H1 (cell line): ENCODE measurements at regions not wholly inside any gene's neighbourhood (a gene's known extent, or its start where the extent isn't known, plus 50 kb on each side); places are given as distances from the start of the nearest gene placed in this dataset.
A peak's percentile ranks its signal among the peaks of the same experiment; 100 is the strongest.

Experiments
- BRCA1 ChIP-seq: IDR thresholded peaks from 2 replicates; pipeline ENCODE4 v1.6.1; 2012; ENCODE audit warnings: low read depth, low read length, improper control_type of control experiment
- EP300 ChIP-seq, 2 experiments: IDR thresholded peaks; 1 replicate in 1 of 2; 2 replicates in 1 of 2; pipeline ENCODE4 v1.6.1; 2011 to 2012; ENCODE audit warnings: low read depth in 2 of 2, low read length in 2 of 2, mild to moderate bottlenecking in 2 of 2, borderline replicate concordance in 1 of 2, inconsistent platforms in 1 of 2, moderate library complexity in 1 of 2
- EZH2 ChIP-seq: fragments of 200-600 bp; sonication (generic); IDR thresholded peaks from 2 replicates; pipeline ENCODE4 v1.7.1; 2012; ENCODE audit warnings: low read depth, mild to moderate bottlenecking, moderate library complexity, low read length, inconsistent platforms; ENCODE audit not compliant: severe bottlenecking
- JUN ChIP-seq: IDR thresholded peaks from 2 replicates; pipeline ENCODE4 v1.6.1; 2011; ENCODE audit warnings: low read depth, mild to moderate bottlenecking, improper control_type of control experiment, low read length
- KDM1A ChIP-seq: fragments of 200-600, 300-600 bp; sonication (generic); IDR thresholded peaks from 2 replicates; pipeline ENCODE4 v1.7.1; 2016; ENCODE audit warnings: mild to moderate bottlenecking, low read length, borderline replicate concordance
- KDM4A ChIP-seq: IDR thresholded peaks from one replicate; pipeline ENCODE4 v1.7.1; 2012; ENCODE audit warnings: low read depth, mild to moderate bottlenecking, moderate library complexity, low read length, inconsistent platforms; ENCODE audit not compliant: severe bottlenecking
- MAFK ChIP-seq: IDR thresholded peaks from 2 replicates; pipeline ENCODE4 v1.6.1; 2012; ENCODE audit warnings: low read depth, mild to moderate bottlenecking, improper control_type of control experiment, low read length
- POU5F1 ChIP-seq: IDR thresholded peaks from 2 replicates; pipeline ENCODE4 v1.6.1; 2011; ENCODE audit warnings: low read depth, mild to moderate bottlenecking, low read length, moderate library complexity
- SIN3A ChIP-seq, 2 experiments: IDR thresholded peaks in 1 of 2; conservative IDR thresholded peaks in 1 of 2; 2 replicates each; pipeline ENCODE4 v1.6.1; 2011 to 2012; ENCODE audit warnings: low read length in 2 of 2, improper control_type of control experiment in 1 of 2, low read depth in 1 of 2, mild to moderate bottlenecking in 1 of 2
- SP4 ChIP-seq: IDR thresholded peaks from 2 replicates; pipeline ENCODE4 v1.6.1; 2012; ENCODE audit warnings: low read length, inconsistent platforms
- TF ChIP-seq, protein P1 (sequence below), 3 experiments: IDR thresholded peaks; 1 replicate in 2 of 3; 2 replicates in 1 of 3; pipeline versions ENCODE4 v1.5.1 to v1.6.1; 2011; ENCODE audit warnings: low read length in 3 of 3, mild to moderate bottlenecking in 3 of 3, inconsistent platforms in 2 of 3, low read depth in 1 of 3, moderate library complexity in 1 of 3; ENCODE audit not compliant: insufficient read depth in 1 of 3; ENCODE audit errors: control extremely low read depth in 1 of 3
- TF ChIP-seq, protein P2 (sequence below): IDR thresholded peaks from 2 replicates; pipeline ENCODE4 v1.6.1; 2011; ENCODE audit warnings: low read depth, mild to moderate bottlenecking, low read length; ENCODE audit not compliant: insufficient read depth

GRCh38 chr14:71321574-71322315 lies 414.5 kb downstream of the PCNX1 start:
- TF ChIP-seq KDM4A (no peak), EP300 (IDR thresholded peaks at IDR 0.05; ENCODE audit: borderline replicate concordance in 1 of 2, low read depth in 2 of 2, low read length in 2 of 2) (no peak), POU5F1 (no peak), BRCA1 (no peak), EZH2 (no peak), MAFK (no peak), JUN (no peak), SP4 (no peak), KDM1A (no peak), SIN3A (conservative IDR thresholded peaks at IDR 0.05 in 1 of 2, IDR thresholded peaks at IDR 0.05 in 1 of 2; ENCODE audit: low read depth in 1 of 2, low read length in 2 of 2) (peak; percentile 59 to 76; a peak in 1 of 4 replicates)
- TF ChIP-seq, protein P1, sequence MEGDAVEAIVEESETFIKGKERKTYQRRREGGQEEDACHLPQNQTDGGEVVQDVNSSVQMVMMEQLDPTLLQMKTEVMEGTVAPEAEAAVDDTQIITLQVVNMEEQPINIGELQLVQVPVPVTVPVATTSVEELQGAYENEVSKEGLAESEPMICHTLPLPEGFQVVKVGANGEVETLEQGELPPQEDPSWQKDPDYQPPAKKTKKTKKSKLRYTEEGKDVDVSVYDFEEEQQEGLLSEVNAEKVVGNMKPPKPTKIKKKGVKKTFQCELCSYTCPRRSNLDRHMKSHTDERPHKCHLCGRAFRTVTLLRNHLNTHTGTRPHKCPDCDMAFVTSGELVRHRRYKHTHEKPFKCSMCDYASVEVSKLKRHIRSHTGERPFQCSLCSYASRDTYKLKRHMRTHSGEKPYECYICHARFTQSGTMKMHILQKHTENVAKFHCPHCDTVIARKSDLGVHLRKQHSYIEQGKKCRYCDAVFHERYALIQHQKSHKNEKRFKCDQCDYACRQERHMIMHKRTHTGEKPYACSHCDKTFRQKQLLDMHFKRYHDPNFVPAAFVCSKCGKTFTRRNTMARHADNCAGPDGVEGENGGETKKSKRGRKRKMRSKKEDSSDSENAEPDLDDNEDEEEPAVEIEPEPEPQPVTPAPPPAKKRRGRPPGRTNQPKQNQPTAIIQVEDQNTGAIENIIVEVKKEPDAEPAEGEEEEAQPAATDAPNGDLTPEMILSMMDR (IDR thresholded peaks at IDR 0.05; ENCODE audit: control extremely low read depth in 1 of 3, insufficient read depth in 1 of 3, low read depth in 1 of 3, low read length in 3 of 3): no peak
- TF ChIP-seq, protein P2, sequence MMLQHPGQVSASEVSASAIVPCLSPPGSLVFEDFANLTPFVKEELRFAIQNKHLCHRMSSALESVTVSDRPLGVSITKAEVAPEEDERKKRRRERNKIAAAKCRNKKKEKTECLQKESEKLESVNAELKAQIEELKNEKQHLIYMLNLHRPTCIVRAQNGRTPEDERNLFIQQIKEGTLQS: no peak
